ENCODE measurements at regions not wholly inside any gene's neighbourhood (a gene's known extent, or its start where the extent isn't known, plus 50 kb on each side); places are given as distances from the start of the nearest gene placed in this dataset.

DNA sequence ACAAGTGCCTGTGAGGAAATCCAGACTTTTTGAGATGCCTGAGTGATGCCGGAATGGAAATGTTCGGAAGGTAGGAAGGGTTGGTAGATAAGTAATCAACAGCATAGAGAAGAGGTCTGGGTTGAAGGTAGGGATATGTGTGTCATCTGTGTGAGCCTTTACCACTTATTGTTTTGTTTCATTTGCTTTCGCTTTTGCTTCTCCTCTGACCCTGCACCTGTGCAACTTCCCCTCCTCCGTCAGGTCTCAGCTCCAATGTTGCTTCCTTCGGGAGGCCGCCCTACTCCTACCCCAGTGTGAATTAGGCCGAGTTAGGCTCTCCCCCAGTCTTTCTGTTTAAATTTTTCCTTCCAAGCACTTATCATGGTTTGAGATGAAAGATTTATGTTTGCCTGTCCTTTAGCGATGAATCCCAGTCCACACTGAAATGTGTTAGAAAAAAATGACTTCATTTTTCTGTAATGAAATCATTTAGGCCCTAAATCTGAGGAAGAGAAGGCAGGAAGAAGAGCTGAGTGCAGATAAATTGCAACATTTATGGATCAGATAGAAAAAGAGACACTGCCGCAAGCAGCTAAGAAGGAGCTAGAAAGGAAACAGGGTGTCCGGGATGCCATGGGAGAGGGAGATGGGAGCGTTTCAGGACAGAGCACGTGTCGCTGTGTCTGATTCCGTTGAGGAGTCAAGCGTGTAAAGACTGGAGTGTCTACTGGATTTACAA lies 139.6 kb upstream of the PELI1 start:
- no peaks in the 10 kb centered on the region for H3K9me3 ChIP-seq (ENCODE audit: control insufficient read depth, low read length)
- no peaks in the 10 kb centered on the region for H3K4me1 ChIP-seq
- no peak overlapping the region for H3K9ac ChIP-seq
- H3K36me3 ChIP-seq (ENCODE audit: control insufficient read depth, insufficient read depth, low read length), result no peaks in the 10 kb centered on the region
- H3K27ac ChIP-seq, result no peak overlapping the region
- no peak overlapping the region for H3K4me3 ChIP-seq (ENCODE audit: low read depth, low read length)
- TF ChIP-seq, protein P1, sequence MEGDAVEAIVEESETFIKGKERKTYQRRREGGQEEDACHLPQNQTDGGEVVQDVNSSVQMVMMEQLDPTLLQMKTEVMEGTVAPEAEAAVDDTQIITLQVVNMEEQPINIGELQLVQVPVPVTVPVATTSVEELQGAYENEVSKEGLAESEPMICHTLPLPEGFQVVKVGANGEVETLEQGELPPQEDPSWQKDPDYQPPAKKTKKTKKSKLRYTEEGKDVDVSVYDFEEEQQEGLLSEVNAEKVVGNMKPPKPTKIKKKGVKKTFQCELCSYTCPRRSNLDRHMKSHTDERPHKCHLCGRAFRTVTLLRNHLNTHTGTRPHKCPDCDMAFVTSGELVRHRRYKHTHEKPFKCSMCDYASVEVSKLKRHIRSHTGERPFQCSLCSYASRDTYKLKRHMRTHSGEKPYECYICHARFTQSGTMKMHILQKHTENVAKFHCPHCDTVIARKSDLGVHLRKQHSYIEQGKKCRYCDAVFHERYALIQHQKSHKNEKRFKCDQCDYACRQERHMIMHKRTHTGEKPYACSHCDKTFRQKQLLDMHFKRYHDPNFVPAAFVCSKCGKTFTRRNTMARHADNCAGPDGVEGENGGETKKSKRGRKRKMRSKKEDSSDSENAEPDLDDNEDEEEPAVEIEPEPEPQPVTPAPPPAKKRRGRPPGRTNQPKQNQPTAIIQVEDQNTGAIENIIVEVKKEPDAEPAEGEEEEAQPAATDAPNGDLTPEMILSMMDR (IDR thresholded peaks at IDR 0.05), result no peak
- no peak overlapping the region for H3K4me2 ChIP-seq (ENCODE audit: low read length)
- no peaks in the 10 kb centered on the region for H3K27me3 ChIP-seq (ENCODE audit: control insufficient read depth, insufficient read depth, low read length)
- no peaks in the 10 kb centered on the region for H3K79me2 ChIP-seq
- H2AFZ ChIP-seq, result no peak overlapping the region

DNA sequence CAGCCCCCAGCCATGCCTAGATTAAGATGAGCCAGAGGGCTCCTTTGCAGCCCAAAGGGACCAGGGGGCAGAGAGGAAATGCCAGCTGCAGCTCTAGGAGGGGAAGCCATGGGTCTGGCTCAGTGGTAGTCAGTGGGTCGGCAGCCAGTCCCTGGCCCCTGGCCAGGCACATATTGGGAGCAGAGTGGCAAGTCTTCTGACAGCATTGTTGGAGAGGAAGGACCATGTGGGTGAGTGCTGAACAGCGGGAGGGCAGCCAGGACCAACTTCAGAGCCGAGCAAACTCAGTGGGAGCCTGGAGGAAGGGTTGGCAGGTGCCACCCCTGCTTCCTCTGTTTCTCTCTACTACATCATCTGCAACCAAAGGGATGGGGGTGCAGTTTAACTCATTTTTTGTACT lies 140.5 kb upstream of the PELI1 start:
- no peak overlapping the region for H3K27ac ChIP-seq
- H3K9ac ChIP-seq, result no peak overlapping the region

DNA sequence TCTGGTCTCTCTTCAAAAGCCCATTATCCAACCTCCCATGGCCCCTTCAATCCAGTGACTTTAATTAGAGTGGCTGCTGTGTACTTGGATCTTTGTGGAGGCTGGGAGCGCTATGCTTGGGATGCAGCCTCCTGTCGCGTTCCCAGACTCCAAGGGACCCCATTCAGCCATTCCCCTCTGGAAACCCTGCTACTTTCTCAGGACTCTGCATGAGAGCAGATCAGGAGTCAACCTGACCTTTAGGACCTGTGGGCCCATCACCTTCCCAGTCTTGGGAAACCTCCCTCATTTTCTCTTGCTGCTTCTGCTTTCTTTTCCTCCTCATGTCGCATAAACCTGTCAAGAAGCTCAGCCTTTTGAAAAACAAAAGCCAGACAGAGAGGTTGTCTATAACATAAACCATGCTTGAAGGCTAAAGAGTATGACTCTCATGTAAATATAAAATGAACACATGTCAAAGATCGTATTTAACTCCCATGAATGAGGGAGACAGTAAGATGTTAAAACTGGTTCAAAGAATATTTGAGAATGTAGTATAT lies 143.1 kb upstream of the PELI1 start:
- Histone ChIP-seq H3K4me3 (ENCODE audit: low read depth, low read length) (no peak overlapping the region), H3K27me3 (ENCODE audit: control insufficient read depth, insufficient read depth, low read length) (no peaks in the 10 kb centered on the region), H2AFZ (no peak overlapping the region), H3K9me3 (ENCODE audit: control insufficient read depth, low read length) (no peaks in the 10 kb centered on the region), H3K36me3 (ENCODE audit: control insufficient read depth, insufficient read depth, low read length) (no peaks in the 10 kb centered on the region), H3K4me2 (ENCODE audit: low read length) (no peak overlapping the region), H3K4me1 (no peaks in the 10 kb centered on the region), H3K9ac (no peak overlapping the region), H3K27ac (no peak overlapping the region), H3K79me2 (no peaks in the 10 kb centered on the region)
- TF ChIP-seq, protein P1 (IDR thresholded peaks at IDR 0.05), result no peak

More for the DNA sequence above, 140.5 kb upstream of the PELI1 start:
- no peaks in the 10 kb centered on the region for H3K27me3 ChIP-seq (ENCODE audit: control insufficient read depth, insufficient read depth, low read length)
- no peak overlapping the region for H2AFZ ChIP-seq
- no peak overlapping the region for H3K4me3 ChIP-seq (ENCODE audit: low read depth, low read length)
- no peaks in the 10 kb centered on the region for H3K36me3 ChIP-seq (ENCODE audit: control insufficient read depth, insufficient read depth, low read length)
- H3K9me3 ChIP-seq (ENCODE audit: control insufficient read depth, low read length), result no peaks in the 10 kb centered on the region
- H3K79me2 ChIP-seq, result no peaks in the 10 kb centered on the region
- H3K4me2 ChIP-seq (ENCODE audit: low read length), result no peak overlapping the region
- TF ChIP-seq, protein P1 (IDR thresholded peaks at IDR 0.05), result no peak
- H3K4me1 ChIP-seq, result no peaks in the 10 kb centered on the region

DNA sequence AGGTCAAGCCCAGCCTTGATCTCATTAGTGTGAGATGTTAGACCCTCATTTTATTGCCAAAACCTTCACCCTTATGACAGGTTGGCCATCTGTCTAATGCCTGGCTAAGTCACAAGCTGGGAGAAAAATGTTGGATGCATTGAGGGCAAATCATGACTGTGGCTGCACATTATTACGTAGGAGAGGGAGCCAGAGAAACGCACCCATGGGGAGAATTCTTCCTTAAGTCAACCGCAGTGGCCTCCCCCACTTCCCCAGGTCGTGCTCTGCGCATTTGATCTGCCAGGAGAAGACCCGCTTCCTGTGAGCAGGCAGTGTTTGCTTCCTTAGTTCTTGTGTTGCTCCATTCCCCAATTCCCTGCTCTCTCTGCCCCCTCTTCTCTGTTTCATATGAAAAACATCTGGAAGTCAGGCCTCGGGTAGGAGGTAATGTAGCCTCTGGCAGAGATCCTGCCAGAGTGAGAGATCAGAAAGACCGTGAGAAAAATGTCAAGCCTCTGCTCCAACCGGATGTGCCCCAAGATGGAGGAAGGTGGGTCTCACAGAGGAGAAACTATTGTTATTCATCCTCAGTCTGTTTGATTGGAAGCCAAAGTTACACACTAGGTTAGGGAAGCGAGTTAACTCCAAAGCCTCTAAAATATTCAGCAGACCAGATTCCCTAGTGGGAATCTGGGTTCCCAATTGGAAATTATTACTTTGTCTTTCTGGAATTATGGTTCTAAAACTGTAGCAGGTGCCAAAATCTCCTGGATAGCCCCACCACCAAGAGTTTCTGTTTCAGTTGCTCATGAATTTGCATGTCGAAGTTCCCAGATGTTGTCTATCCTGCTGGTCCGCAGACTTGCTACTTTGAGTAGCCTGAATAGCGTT lies 144.3 kb upstream of the PELI1 start:
- Histone ChIP-seq H3K79me2 (no peaks in the 10 kb centered on the region), H2AFZ (no peak overlapping the region), H3K27me3 (ENCODE audit: control insufficient read depth, insufficient read depth, low read length) (no peaks in the 10 kb centered on the region), H3K4me2 (ENCODE audit: low read length) (no peak overlapping the region), H3K9me3 (ENCODE audit: control insufficient read depth, low read length) (no peaks in the 10 kb centered on the region), H3K4me1 (no peaks in the 10 kb centered on the region), H3K36me3 (ENCODE audit: control insufficient read depth, insufficient read depth, low read length) (no peaks in the 10 kb centered on the region), H3K4me3 (ENCODE audit: low read depth, low read length) (no peak overlapping the region), H3K9ac (no peak overlapping the region), H3K27ac (no peak overlapping the region)
- TF ChIP-seq, protein P1 (IDR thresholded peaks at IDR 0.05), result no peak
